ENCODE measurements at regions not wholly inside any gene's neighbourhood (a gene's known extent, or its start where the extent isn't known, plus 50 kb on each side); places are given as distances from the start of the nearest gene placed in this dataset.

DNA sequence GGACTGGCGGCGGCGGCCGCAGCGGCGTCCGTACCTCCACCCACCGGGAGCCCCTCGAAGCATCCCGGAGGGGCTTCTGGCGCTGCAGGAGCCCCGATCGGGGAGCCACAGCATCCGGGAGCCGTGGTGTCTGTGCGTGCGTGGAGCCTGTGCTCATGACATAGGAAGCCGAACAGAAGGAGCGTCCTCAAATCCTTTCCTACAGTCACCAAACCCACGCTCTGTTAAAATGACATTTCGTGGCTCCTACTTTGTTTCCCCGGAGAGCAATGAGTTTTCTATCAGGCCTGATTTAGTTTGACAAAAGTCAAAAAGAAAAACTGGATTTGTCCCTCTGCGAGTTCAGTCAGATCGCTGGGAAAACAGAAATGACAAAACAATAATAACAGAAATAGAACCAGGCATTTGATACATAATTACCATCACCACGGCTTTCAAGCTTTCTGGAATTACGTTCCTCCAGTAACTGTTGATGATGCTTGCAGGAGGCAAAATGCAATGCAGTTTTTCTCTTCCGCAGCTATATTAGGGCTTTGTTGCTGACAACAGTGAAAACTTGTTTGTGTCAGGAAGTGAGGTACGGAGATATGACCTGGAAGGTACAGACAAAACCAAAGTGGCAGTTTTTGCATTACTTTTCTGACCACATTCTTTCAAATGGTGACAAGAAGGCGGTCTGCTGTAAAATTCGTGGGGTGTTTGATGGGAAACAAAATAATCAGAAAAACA, 219.3 kb upstream of the MKLN1 start:
- TF ChIP-seq YY1 (IDR thresholded peaks at IDR 0.05; ENCODE audit: extremely low read depth, insufficient replicate concordance, low read depth, low read length) (no peak), POLR2A (IDR thresholded peaks at IDR 0.05; ENCODE audit: borderline replicate concordance, extremely low read depth, insufficient read depth, insufficient read length) (no peak), EZH2 (IDR thresholded peaks at IDR 0.05) (no peak), ZFX (IDR thresholded peaks at IDR 0.05) (no peak), POLR2AphosphoS5 (IDR thresholded peaks at IDR 0.05; ENCODE audit: low read depth, low read length) (no peak), ZNF274 (IDR thresholded peaks at IDR 0.05; ENCODE audit: low read depth, low read length) (no peak), RAD21 (IDR thresholded peaks at IDR 0.05; ENCODE audit: low read depth) (no peak), EGR1 (IDR thresholded peaks at IDR 0.05; ENCODE audit: low read depth) (no peak), JUND (IDR thresholded peaks at IDR 0.05) (no peak)
- TF ChIP-seq, protein P1, sequence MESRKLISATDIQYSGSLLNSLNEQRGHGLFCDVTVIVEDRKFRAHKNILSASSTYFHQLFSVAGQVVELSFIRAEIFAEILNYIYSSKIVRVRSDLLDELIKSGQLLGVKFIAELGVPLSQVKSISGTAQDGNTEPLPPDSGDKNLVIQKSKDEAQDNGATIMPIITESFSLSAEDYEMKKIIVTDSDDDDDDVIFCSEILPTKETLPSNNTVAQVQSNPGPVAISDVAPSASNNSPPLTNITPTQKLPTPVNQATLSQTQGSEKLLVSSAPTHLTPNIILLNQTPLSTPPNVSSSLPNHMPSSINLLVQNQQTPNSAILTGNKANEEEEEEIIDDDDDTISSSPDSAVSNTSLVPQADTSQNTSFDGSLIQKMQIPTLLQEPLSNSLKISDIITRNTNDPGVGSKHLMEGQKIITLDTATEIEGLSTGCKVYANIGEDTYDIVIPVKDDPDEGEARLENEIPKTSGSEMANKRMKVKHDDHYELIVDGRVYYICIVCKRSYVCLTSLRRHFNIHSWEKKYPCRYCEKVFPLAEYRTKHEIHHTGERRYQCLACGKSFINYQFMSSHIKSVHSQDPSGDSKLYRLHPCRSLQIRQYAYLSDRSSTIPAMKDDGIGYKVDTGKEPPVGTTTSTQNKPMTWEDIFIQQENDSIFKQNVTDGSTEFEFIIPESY (IDR thresholded peaks at IDR 0.05; ENCODE audit: extremely low read depth, insufficient replicate concordance, low read length), result no peak
- TF ChIP-seq, protein P2, sequence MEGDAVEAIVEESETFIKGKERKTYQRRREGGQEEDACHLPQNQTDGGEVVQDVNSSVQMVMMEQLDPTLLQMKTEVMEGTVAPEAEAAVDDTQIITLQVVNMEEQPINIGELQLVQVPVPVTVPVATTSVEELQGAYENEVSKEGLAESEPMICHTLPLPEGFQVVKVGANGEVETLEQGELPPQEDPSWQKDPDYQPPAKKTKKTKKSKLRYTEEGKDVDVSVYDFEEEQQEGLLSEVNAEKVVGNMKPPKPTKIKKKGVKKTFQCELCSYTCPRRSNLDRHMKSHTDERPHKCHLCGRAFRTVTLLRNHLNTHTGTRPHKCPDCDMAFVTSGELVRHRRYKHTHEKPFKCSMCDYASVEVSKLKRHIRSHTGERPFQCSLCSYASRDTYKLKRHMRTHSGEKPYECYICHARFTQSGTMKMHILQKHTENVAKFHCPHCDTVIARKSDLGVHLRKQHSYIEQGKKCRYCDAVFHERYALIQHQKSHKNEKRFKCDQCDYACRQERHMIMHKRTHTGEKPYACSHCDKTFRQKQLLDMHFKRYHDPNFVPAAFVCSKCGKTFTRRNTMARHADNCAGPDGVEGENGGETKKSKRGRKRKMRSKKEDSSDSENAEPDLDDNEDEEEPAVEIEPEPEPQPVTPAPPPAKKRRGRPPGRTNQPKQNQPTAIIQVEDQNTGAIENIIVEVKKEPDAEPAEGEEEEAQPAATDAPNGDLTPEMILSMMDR (IDR thresholded peaks at IDR 0.05 in 2 of 3, conservative IDR thresholded peaks at IDR 0.05 in 1 of 3; ENCODE audit: borderline replicate concordance in 1 of 3, insufficient read depth in 1 of 3, low read depth in 2 of 3, low read length in 2 of 3), result no peak
